Neural cell (in vitro differentiated cells): ENCODE measurements at regions not wholly inside any gene's neighbourhood (a gene's known extent, or its start where the extent isn't known, plus 50 kb on each side); places are given as distances from the start of the nearest gene placed in this dataset.

Source experiments
- EZH2 ChIP-seq: fragments of 200-600, 300-800 bp; shearing (Covaris generic), sonication (generic); IDR thresholded peaks from 2 replicates; pipeline ENCODE4 v1.6.1; 2014; ENCODE audit warnings: antibody characterized with exemption, low read length, borderline replicate concordance, mild to moderate bottlenecking; ENCODE audit not compliant: insufficient read depth, poor library complexity, severe bottlenecking
- MXI1 ChIP-seq: fragments of 450-650 bp; conservative IDR thresholded peaks from 2 replicates; pipeline ENCODE4 v1.6.1; 2014; ENCODE audit warnings: antibody characterized with exemption, mild to moderate bottlenecking; ENCODE audit not compliant: poor library complexity, severe bottlenecking
- POLR2AphosphoS5 ChIP-seq: IDR thresholded peaks from 2 replicates; pipeline ENCODE4 v1.6.1; 2012
- TF ChIP-seq, protein P1 (sequence below): fragments of 450-650 bp; IDR thresholded peaks from 2 replicates; pipeline ENCODE4 v1.5.1; 2014; ENCODE audit warnings: antibody characterized with exemption, mild to moderate bottlenecking, moderate library complexity; ENCODE audit not compliant: poor library complexity, severe bottlenecking

DNA sequence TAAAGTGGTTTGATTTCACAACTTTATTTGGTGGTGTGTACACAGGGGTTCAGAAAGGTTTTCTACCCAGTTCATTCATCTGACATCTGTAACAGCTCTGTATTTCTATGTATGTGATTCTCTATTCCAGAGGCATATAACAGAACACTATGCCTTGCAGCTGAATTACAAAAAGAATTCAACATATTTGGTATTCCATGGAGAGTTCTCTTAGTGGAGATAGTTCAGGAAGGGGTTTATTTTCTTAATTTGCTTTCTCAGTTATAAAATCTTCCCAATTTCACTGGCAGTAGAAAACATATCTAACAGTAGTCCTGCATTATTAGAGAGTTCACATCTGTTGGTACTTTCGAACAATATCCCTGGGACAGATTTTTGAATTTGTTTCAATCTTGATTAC is 207.9 kb upstream of the LYPLAL1 start:
- TF ChIP-seq POLR2AphosphoS5 (no peak), MXI1 (no peak), EZH2 (no peak)
- TF ChIP-seq, protein P1, sequence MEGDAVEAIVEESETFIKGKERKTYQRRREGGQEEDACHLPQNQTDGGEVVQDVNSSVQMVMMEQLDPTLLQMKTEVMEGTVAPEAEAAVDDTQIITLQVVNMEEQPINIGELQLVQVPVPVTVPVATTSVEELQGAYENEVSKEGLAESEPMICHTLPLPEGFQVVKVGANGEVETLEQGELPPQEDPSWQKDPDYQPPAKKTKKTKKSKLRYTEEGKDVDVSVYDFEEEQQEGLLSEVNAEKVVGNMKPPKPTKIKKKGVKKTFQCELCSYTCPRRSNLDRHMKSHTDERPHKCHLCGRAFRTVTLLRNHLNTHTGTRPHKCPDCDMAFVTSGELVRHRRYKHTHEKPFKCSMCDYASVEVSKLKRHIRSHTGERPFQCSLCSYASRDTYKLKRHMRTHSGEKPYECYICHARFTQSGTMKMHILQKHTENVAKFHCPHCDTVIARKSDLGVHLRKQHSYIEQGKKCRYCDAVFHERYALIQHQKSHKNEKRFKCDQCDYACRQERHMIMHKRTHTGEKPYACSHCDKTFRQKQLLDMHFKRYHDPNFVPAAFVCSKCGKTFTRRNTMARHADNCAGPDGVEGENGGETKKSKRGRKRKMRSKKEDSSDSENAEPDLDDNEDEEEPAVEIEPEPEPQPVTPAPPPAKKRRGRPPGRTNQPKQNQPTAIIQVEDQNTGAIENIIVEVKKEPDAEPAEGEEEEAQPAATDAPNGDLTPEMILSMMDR: no peak
